HG03558 (cell line): ENCODE measurements at regions not wholly inside any gene's neighbourhood (a gene's known extent, or its start where the extent isn't known, plus 50 kb on each side); places are given as distances from the start of the nearest gene placed in this dataset.

Experiments
- ATAC-seq: cut with Tn5 transposase; IDR thresholded peaks from one replicate; pipeline ENCODE4 v1.9.1; 2021; ENCODE audit warnings: moderate number of reproducible peaks; ENCODE audit not compliant: unreplicated experiment; ENCODE audit errors: extremely low read depth

DNA sequence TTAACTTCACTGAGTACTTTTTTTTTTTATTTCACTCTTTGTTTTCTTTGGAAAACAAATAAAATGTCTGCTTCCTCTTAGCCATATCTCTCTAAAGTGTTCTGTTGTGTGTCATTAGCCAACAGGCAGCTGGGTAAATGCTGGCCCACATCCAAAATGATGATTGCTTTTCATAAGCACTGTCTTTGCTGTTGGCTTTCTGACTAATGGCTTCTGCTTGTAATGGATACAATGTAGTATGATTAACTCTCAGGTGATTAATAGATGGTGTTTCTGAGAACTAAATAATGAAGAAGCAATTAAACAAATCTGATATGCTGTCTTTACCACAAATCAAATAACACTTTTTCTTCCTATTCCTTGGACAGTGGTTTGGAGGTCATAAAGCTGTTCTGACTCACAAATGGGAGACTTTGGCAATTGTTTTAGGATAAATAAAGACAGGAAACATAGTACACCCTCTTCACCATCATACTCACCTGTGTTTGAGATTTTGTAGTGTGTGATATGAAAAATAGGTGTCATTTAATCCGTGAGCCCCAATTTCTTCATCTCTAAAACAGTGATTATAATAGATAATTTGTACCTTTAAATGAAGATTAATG, 888.4 kb downstream of the TSN start:
- ATAC-seq, result no peak

DNA sequence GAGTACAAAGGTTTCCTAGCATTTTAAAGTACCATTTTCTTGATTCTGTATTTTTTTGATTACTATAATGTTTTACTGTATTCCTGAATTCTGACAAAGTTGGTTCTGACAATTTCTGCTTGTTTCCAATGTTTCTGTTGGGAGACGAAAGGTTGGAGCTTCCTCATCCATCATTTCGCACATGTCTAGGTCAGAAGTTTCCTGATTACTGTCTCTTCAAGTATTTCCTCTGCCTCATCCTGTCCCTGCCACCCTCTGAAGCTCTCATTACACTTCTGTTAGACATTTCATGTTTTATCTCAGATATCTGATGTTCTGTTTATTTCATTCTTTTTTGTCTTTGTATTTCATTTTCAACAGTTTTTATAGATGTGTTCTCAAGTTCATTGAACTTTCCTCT, 895.8 kb downstream of the TSN start:
- no peak for ATAC-seq

DNA sequence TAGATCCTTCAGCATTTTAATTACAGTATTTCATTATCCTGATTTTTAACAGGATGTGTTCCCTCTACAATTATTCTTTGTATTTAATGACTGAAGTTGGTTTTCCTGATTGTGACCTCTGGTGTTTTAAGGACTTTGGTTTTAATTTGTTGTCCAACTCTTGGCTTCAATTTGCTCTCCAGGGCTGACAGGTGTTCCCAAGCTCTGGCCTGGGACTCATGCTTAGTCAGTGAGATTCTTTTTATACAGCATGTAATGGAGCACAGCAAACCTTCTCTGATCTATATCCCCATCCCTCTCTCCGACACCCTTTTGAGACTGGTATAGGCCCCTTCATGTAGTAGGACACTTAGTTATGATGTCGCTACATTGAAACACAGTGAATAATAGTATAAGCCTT, 896.3 kb downstream of the TSN start:
- ATAC-seq, result no peak

DNA sequence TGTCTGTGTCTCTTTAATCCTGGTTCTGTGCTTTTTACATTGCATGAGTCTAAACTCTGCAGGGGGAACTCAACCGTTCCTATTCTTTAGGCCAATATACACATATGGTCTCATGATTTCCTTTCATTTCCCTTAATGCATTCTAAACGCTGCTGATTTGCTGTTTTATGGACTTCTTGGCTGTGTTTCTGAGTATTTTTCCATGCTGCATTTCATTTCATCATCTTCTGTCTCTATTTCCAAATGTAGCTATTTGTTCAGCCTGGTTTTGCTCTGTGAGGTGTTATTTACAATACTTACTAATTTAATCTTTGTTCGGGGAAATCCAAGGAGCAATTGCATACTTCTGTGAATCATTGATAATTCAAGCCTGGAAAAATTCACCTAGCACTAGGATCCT, 897.2 kb downstream of the TSN start:
- ATAC-seq, result no peak

DNA sequence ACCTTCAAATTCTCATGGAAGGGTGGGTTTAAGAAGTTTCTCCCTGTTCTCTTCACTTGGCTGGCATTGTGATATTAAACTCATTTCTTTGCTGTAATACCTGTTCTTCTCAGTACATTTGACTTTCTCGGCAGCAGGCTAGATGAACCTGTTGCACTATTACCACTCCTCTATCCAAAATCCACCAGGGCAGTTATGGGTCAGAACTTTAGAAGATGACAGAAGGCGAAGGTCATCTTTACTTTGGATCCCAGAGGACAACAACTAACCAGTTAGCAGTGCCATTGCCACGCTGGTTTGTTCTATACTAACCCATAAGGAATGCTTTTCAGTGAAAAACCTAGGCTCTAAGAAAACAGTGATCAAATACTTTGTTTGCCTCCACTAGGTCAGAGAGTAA, 901.0 kb downstream of the TSN start:
- ATAC-seq, result no peak

DNA sequence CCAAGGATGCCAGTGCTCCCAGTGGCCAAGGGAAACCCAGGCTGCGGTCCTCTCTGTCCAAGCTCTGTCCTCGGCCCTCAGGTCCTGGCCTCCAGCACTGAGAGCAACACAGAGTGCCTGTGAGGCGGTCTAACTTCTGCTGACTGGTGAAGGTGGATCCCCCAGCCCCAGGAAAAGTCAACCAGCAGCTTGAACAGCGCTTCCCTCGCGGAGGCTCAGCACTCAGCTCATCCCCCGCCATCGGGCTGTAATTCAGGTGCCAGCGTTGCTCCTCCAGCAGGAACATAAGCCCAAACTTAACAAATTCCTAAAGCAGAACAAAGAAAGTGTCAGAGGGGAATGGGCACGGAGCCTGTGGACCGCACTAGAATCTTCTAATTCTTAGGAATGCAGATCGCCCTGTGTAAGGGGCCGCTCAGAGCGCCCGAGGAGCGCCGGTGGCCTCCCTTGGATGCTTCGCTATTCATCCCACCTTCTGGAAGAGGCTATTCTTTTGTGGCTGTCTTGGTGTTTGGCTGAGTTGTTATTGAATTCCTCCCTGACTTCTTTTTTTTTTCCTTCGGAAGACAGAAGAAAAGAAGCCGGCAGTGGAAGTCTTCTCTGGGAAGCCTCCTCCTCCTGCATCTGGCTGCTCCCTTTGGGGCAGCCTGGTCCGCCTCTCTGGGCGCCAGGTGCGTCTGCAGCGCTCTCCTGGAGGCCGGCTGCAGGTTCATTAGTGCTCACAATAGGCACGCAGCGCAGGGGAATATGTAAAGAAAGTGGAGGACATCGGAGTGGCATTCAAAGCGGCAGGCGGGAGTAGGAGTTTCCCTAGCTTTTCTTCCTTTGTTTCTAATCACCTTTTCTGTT, 905.6 kb downstream of the TSN start:
- no peak for ATAC-seq

DNA sequence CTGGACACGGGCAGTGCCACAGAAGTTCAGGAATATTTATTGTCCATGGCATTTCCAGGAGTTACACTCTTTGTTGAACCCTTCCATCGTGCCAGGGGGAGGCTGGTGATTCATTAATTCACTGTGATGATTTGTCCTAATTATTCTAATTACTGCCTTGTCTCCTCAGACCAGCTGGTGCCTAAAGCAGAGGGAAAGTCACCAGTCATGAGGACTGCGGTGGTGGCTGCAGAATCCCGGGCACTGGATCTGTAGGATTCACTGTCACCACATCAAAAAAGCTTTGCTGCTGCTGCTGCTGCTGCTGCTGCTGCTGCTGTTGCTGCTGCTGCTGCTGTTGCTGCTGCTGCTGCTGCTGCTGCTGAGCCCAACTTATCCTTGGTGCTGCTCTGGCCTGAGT, 908.2 kb downstream of the TSN start:
- ATAC-seq, result no peak

DNA sequence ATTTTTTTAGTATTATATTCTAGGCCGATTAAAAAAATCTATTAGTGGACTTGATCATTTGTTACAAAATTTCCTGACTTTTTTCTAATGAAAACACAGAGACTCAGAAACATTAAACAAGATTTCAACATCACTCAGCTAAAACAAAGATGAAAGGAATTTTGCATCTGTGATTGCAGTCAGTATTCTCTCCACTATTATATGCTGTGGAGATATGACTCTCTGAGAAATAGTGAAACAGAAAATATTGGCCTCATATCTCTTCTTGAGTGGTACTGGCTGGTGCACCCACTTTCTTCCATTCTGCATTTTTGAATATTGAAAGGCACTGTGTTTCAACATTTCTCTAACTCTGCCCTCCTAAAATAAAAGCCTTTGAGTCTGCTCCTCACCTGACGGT, 914.2 kb downstream of the TSN start:
- ATAC-seq, result no peak

DNA sequence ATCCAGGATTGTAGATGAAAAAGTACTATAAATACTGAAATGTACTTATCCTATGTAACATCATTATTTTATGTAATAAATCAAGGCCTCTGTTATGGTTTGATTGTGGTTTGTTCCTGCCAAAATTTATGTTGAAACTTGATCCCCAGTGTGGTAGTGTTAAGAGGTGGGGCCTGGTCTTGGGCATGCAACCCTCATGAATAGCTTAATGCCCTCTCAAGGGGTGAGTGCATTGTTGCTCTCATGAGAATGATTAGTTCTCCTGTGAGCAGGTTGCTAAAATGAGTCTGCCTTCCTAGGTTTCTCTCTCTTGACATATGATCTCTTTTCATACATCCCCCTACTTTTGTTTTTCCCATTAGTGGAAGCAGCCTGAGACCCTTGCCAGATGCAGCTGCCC, 915.4 kb downstream of the TSN start:
- ATAC-seq, result no peak

DNA sequence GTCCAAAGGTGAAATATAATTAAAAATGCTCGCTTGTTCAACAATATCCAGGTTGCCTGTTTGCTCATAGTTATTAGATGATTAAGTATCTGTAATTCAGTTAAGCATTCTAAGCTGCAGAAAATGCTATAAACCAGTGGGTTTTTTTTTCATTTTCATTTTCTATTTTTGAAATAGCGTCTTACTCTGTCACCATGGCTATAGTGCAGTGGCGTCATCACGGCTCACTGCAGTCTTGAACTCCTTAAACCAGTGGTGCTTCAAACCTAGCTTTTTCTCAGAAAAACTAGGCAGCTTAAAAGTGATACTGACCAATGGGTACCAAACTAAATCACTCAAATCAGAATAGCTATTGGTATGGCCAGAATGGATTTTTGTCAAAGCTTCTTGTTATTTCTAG, 925.2 kb downstream of the TSN start:
- ATAC-seq, result no peak

DNA sequence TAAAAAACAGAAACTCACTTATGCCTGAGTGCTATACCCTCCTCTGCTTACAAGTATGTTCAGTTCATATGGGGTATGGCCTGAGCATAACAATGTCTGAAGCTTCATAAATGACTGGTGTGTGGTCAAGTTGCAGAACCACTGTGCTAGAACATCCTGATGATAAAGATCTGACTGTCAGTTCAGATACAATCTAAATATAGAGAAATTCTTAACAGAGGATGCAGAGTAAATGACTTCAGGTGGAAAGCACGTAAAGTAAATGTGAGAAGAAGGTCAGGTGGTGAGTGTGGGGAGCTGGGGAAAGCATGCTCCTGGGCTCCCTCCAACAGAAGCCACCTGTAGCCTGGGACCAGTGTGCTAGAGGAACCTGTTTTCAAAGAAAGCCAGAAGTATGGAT, 926.2 kb downstream of the TSN start:
- no peak for ATAC-seq

DNA sequence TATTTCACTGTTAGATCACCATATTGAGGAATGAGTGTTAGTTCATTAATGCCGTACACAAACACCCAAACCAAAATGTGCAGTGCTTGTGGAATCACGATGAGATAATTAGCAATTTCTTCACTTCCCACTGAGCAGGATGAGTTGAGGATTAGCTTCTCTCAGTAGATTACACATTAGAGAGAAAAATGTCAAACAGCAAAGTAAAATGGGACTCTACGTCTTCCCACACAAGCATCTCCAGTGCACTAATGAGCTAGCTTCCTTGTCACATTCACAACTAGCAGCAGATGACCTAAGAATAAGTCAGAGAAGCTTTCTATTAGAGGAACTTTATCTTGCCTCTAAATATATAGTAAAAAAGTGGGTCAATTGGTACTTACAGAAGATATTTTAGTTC, 926.9 kb downstream of the TSN start:
- no peak for ATAC-seq

DNA sequence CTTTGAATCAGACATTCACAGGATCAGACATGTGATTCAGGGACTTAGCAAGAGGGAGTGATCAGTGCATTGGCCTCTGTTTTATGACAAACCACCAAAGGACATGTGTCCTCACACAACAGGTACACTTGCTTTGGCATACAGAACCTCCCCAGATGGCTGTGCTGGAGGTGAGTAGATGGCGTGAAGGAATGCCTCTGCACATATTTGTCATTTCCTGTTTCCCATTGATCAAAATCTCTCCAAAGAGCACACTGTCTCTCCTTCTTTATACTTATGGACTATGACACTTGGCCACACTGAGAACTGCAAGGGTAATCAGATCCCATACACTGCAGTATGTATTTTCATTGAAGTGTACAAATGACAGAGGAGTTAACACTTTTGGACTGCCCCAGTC, 927.6 kb downstream of the TSN start:
- ATAC-seq, result no peak

DNA sequence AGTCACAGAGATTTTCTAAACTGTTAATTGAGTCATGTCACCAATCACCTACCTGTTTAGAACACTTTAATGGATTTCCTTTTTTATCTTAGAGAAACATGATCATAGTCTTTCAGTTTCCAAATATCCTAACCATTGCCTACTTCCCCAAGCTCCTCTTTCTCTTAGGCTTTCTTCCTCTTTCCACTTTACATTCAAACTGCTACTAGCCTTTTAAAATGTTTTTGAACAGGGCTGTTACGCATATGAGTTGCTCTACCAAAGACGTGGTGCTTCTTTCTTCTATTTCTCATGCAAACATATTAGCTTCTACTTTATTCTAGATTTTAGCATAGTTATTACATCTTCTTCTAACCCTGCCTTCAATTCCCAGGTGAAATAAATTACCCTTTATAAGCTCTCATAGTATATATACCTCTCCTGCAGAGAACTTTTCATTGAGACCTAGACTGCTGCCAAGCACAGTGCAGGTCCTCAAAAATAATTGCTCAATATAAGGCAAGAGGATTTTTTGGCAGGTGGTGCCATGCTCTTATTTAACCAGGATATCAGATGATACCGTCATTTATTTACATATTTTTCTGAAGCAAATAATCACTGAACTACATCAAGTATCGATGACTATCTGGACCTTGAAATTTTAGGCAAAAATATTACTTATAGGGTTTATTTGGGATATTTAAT, 937.1 kb downstream of the TSN start:
- no peak for ATAC-seq

DNA sequence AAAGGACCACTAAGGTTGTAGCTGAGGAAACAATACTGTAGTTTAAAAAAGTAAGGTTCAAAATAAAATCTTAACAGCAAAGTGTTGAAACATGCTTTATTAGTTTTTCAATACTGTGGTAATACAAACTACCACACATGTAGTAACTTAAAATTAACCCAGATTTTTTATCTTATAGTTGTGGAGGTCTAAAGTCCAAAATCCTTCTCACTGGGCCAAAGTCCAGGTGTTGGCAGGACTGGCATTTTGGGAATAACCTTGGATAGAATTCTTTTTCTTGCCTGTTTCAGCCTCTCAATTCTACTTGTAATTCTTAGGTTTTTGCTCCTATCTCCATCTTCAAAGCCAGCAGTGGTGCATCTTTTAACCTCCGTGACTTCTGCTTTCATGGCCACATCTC, 942.0 kb downstream of the TSN start:
- ATAC-seq, result no peak

DNA sequence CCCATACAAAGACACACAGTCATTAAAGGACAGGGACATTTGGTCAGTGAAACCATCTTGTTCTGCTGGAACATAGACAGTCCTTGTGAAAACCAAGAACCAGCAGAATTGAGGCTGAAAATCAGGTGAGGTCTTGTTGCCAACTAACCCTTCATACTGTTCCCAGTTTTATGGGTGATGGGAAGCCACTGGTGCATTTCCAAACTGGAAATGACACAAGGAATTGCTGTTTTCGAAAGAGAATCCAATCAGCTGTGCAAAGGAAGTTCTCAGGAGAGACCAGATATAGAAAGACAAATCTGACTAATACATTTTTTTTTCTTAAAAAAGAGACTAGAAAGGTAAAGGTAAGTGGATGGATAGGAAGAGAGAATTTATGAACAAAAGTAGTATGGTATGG, 948.2 kb downstream of the TSN start:
- ATAC-seq, result no peak

DNA sequence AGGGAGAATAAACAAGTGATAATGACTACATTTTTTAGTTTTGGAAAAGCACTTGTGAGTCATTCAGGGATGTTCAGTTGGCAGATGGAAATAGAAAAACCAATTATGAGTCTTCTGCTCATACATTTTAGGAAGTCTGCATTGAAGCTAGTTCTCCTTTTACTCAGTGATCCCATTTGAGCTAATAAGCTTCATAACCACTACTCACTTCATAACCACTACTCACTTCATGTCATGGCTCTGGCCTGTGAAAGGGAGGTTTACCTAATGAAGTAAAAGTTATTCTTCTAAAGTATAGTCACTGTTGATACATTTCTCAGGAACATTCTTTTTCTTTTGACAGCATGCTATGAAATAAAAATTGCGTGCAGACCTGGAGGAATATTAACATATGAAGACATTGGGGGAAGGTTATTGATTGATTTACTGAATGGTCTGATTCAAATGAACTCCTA, 948.7 kb downstream of the TSN start:
- ATAC-seq, result no peak

DNA sequence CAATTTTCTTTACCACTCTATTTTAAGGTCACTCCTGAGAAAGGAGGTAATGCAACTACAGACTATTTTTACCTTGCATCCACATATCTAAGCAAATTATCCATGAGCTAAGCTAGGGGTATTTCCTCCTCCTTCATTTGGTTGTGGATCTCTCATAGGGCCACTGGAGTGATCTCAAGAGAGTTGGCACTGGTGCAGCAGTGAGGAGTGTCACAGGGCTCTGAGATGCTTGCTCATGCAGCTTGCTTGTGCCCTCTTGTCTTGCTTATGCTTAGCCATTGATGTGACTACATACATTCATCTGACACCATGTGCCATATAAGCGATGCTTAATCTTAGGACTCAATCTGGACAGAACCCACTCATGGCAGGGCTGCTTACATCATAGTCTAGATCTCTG, 950.3 kb downstream of the TSN start:
- ATAC-seq, result no peak

DNA sequence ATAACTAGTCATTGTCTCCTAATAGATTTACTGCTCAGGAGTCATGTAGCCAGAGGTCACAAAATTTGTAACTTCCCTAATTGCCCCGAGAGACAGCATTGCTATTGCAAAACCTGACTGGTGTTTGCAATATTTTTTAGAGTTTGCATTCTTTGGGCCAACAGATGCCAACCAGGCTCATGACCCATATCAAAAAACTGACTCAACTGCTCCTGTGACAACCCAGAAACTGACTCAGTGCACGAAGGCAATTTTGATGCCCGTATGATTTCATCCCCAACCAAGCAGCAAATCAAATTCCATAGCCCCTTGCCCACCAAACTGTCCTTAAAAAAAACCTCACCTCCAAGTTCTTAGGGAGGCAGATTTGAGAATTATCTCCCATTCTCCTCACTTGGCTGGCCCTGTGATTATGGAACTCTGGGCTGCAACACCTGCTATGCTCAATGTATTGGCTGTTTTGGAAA, 951.3 kb downstream of the TSN start:
- ATAC-seq, result no peak

DNA sequence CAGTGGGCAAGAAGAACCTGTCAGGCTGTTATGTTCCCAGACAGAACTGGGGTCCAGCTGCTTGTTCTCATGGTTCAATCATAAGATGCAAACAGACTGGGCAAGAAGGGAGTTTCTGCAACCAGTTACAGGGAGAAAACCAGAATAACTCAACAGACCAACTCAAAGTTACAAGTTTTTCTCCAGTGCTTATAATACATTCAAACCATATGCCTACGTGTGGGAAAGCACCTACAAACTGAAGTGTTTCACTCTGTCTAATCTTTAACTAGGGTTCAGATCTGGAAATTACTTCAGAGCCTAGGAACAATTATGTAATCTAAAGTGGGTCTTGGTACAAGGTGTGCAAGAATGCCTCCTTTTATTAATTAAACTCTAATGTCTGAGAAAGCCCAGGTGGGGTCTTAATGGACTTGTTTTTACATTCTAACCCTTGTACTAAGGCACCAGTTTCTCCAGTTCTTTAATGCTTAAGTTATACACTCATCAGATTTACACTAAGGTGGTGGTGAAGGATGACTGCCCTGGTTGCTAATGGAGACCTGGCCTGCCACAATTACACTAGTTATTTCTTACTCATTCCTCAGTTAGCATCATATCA, 951.9 kb downstream of the TSN start:
- peak; percentile 45 for ATAC-seq

DNA sequence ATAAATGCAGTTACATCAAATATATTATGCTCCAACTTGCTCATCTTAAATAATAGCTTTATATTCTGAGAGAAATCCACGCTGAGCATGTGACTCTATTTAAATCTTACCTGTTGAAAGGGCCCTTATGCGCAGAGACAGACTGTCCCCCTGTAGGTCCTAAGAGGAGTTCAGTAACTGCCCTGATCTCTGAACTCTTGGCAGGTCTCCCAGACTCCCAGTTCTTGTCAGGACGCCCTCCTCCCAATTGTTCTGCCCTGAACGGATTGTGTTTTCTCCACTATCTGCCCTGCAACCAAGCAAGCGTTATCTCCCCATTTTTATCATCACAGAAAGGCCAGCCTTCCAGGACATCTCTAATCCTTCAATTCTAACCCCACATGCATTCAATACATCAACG, 954.6 kb downstream of the TSN start:
- ATAC-seq, result no peak
